Urinary bladder (tissue), 3 donors: ENCODE measurements at regions not wholly inside any gene's neighbourhood (a gene's known extent, or its start where the extent isn't known, plus 50 kb on each side); places are given as distances from the start of the nearest gene placed in this dataset.

Experiments
- DNase-seq: peaks from one replicate; pipeline ENCODE4 v3.0.0-alpha.2; 2015; ENCODE audit errors: extremely low spot score
- H3K27ac ChIP-seq: one replicate; pipeline ENCODE4 v1.5.1; 2013; ENCODE audit warnings: low read depth, mild to moderate bottlenecking, moderate library complexity
- H3K36me3 ChIP-seq: one replicate; pipeline ENCODE4 v1.6.1; 2013; ENCODE audit warnings: mild to moderate bottlenecking, moderate library complexity; ENCODE audit not compliant: insufficient read depth
- H3K4me1 ChIP-seq: one replicate; pipeline ENCODE4 v1.6.1; 2013; ENCODE audit warnings: mild to moderate bottlenecking, moderate library complexity; ENCODE audit not compliant: insufficient read depth
- H3K4me3 ChIP-seq: one replicate; pipeline ENCODE4 v1.5.1; 2013; ENCODE audit warnings: low read depth, low read length
- WGBS: extraction: QIAGEN DNeasy Blood & Tissue Kit; methylation state at CpG from one replicate; pipeline ENCODE4 v1.1.7; 2013; 5-methylcytosine and 5-hydroxymethylcytosine counted together
- donor health status: healthy with polysubstance abuse.
- donor health status: healthy.

GRCh38 chr18:10041180-10041579, 127.4 kb downstream of the VAPA start:
- no peaks in the 10 kb centered on the region for H3K36me3 ChIP-seq
- DNase-seq: no peak
- peak overlapping the region; percentile 56 for H3K27ac ChIP-seq

GRCh38 chr18:10042492-10042891, 128.7 kb downstream of the VAPA start:
- Histone ChIP-seq H3K4me1 (no peaks in the 10 kb centered on the region), H3K4me3 (no peak overlapping the region), H3K27ac (no peak overlapping the region), H3K36me3 (no peaks in the 10 kb centered on the region)
- WGBS: 93% methylated on average over 5 of the region's 5 CpGs
- DNase-seq: no peak

More at GRCh38 chr18:10041180-10041579, 127.4 kb downstream of the VAPA start:
- Histone ChIP-seq H3K4me1 (no peaks in the 10 kb centered on the region), H3K4me3 (no peak overlapping the region)

GRCh38 chr18:10044054-10044453, 130.2 kb downstream of the VAPA start:
- no peak overlapping the region for H3K4me3 ChIP-seq
- H3K36me3 ChIP-seq: no peaks in the 10 kb centered on the region
- DNase-seq: no peak
- no peak overlapping the region for H3K27ac ChIP-seq
- WGBS: 86% methylated on average over 1 of the region's 1 CpG
- no peaks in the 10 kb centered on the region for H3K4me1 ChIP-seq

- 92% methylated on average over 23 of the region's 23 CpGs for WGBS
- Histone ChIP-seq H3K27ac (peak overlapping the region; percentile 15), H3K36me3 (no peaks in the 10 kb centered on the region), H3K4me3 (no peak overlapping the region), H3K4me1 (no peaks in the 10 kb centered on the region)
- DNase-seq: no peak
Observed at GRCh38 chr18:10045296-10045891, 131.6 kb downstream of the VAPA start.

GRCh38 chr18:10046178-10046807, 132.5 kb downstream of the VAPA start:
- 92% methylated on average over 13 of the region's 13 CpGs for WGBS
- Histone ChIP-seq H3K4me1 (no peaks in the 10 kb centered on the region), H3K27ac (no peak overlapping the region), H3K36me3 (no peaks in the 10 kb centered on the region), H3K4me3 (no peak overlapping the region)
- no peak for DNase-seq

- no peak overlapping the region for H3K4me3 ChIP-seq
- 56% methylated on average over 6 of the region's 6 CpGs for WGBS
- no peaks in the 10 kb centered on the region for H3K36me3 ChIP-seq
- no peaks in the 10 kb centered on the region for H3K4me1 ChIP-seq
- no peak overlapping the region for H3K27ac ChIP-seq
- no peak for DNase-seq
Observed at GRCh38 chr18:10047237-10047636, 133.4 kb downstream of the VAPA start.

GRCh38 chr18:10049747-10050146, 135.9 kb downstream of the VAPA start:
- no peaks in the 10 kb centered on the region for H3K4me1 ChIP-seq
- 32% methylated on average over 3 of the region's 3 CpGs for WGBS

GRCh38 chr18:10050956-10051355, 137.1 kb downstream of the VAPA start:
- H3K27ac ChIP-seq: peak overlapping the region; percentile 71
- no peak for DNase-seq
- no peaks in the 10 kb centered on the region for H3K36me3 ChIP-seq
- H3K4me1 ChIP-seq: no peaks in the 10 kb centered on the region
- no peak overlapping the region for H3K4me3 ChIP-seq
- WGBS: 74% methylated on average over 3 of the region's 3 CpGs

More at GRCh38 chr18:10049747-10050146, 135.9 kb downstream of the VAPA start:
- Histone ChIP-seq H3K4me3 (no peak overlapping the region), H3K36me3 (no peaks in the 10 kb centered on the region), H3K27ac (peak overlapping the region; percentile 27)
- DNase-seq: no peak

GRCh38 chr18:10051877-10052631, 138.2 kb downstream of the VAPA start:
- Histone ChIP-seq H3K36me3 (no peaks in the 10 kb centered on the region), H3K27ac (peak overlapping the region; percentile 71), H3K4me1 (no peaks in the 10 kb centered on the region), H3K4me3 (no peak overlapping the region)
- DNase-seq: peak; percentile 76
- WGBS: 26% methylated on average over 8 of the region's 8 CpGs

GRCh38 chr18:10052871-10053270, 139.1 kb downstream of the VAPA start:
- 96% methylated on average over 3 of the region's 3 CpGs for WGBS
- no peak overlapping the region for H3K4me3 ChIP-seq
- H3K4me1 ChIP-seq: no peaks in the 10 kb centered on the region
- DNase-seq: no peak
- H3K27ac ChIP-seq: no peak overlapping the region
- H3K36me3 ChIP-seq: no peaks in the 10 kb centered on the region

GRCh38 chr18:10053861-10054260, 140.0 kb downstream of the VAPA start:
- DNase-seq: no peak
- no peaks in the 10 kb centered on the region for H3K36me3 ChIP-seq
- H3K27ac ChIP-seq: no peak overlapping the region
- whole genome bisulfite sequencing: 95% methylated on average over 5 of the region's 5 CpGs
- H3K4me1 ChIP-seq: no peaks in the 10 kb centered on the region
- H3K4me3 ChIP-seq: no peak overlapping the region

GRCh38 chr18:10054366-10054765, 140.6 kb downstream of the VAPA start:
- no peak for DNase-seq
- no peaks in the 10 kb centered on the region for H3K36me3 ChIP-seq
- no peak overlapping the region for H3K27ac ChIP-seq
- H3K4me1 ChIP-seq: no peaks in the 10 kb centered on the region
- H3K4me3 ChIP-seq: no peak overlapping the region
- WGBS: 95% methylated on average over 10 of the region's 10 CpGs

GRCh38 chr18:10055125-10055750, 141.4 kb downstream of the VAPA start:
- no peaks in the 10 kb centered on the region for H3K4me1 ChIP-seq
- WGBS: 92% methylated on average over 10 of the region's 10 CpGs
- H3K27ac ChIP-seq: no peak overlapping the region
- H3K36me3 ChIP-seq: no peaks in the 10 kb centered on the region
- no peak for DNase-seq
- H3K4me3 ChIP-seq: no peak overlapping the region

- 98% methylated on average over 12 of the region's 12 CpGs for WGBS
Observed at GRCh38 chr18:10056506-10056905, 142.7 kb downstream of the VAPA start.

More at GRCh38 chr18:10056506-10056905, 142.7 kb downstream of the VAPA start:
- Histone ChIP-seq H3K4me1 (no peaks in the 10 kb centered on the region), H3K4me3 (no peak overlapping the region), H3K27ac (no peak overlapping the region), H3K36me3 (no peaks in the 10 kb centered on the region)
- DNase-seq: no peak
